C4-2B (cell line): ENCODE measurements at regions not wholly inside any gene's neighbourhood (a gene's known extent, or its start where the extent isn't known, plus 50 kb on each side); places are given as distances from the start of the nearest gene placed in this dataset.

Source experiments
- H3K27ac ChIP-seq: fragments of 450-650 bp; 2 replicates; pipeline ENCODE4 v1.5.1; 2017
- CTCF ChIP-seq: fragments of 450-650 bp; conservative IDR thresholded peaks from 2 replicates; pipeline ENCODE4 v1.5.1; 2017; ENCODE audit warnings: mild to moderate bottlenecking
- ZFX ChIP-seq: fragments of 450-650 bp; IDR thresholded peaks from 2 replicates; pipeline ENCODE4 v1.6.1; 2017

- no peak overlapping the region for H3K27ac ChIP-seq
- no peak for TF ChIP-seq CTCF
- TF ChIP-seq ZFX = no peak
Observed at GRCh38 chr22:49550766-49551362, 276.8 kb downstream of the BRD1 start.

DNA sequence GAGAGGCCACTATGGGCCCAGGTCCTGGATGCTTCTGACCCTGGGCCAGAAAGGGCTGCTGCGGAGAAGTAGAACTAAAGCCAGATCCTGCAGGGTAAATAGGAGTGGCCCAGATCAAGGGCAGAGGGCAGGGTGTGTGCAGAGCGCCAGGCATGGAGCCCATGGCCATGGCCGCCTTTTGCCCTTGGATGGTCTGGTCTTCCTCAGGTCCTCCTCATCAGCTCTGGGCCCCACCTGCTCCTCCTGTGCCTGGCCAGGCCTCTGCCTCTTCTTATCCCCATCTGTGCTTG is 277.6 kb downstream of the BRD1 start:
- no peak overlapping the region for H3K27ac ChIP-seq
- no peak for TF ChIP-seq ZFX
- TF ChIP-seq CTCF = no peak

DNA sequence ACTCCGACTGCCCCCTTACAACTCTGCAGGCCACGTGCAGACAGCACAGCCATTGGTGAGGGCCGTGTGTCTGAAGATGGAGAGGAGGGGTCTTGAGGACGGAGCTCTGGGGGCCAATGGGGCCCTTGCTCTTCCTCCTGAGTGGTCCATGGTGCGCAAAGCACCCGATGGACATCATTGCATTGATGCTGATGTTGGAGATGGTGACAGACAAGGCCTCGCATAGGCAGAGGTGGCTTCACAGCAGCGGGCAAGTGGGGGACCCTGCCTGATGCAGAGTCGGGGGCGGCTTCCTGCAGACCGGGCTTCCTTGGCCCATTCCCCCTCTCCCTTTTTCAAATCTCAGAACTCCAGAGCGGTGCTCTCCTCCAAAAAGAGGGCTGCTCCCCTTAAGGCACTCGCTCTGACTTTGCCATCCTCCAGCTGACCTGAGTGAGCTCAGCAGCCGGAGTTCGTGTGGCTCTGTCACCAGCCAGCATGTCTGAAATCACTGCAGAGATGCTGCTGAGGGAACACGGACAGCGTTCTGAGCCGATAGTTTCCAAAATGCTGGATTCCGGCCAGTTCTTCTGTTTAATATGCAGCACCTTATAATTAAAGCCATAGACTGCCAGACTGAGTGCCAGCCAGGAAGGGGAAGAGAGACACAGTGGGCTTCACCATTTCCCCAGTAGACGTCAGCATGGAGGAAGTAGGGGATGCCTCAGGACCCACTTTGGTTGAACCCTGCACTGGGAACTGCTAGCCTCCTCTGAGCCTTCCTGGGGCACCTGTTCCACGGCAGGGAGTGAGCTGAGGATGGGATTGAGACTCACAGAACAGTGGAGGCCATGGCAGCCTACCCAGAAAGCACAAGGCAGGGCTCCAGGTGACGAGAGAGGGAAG is 278.2 kb downstream of the BRD1 start:
- H3K27ac ChIP-seq = no peak overlapping the region
- TF ChIP-seq ZFX (no peak), CTCF (no peak)

- no peak overlapping the region for H3K27ac ChIP-seq
- TF ChIP-seq CTCF (no peak), ZFX (no peak)
Observed at GRCh38 chr22:49548356-49549202, 279.1 kb downstream of the BRD1 start.

GRCh38 chr22:49547751-49548239 is 279.9 kb downstream of the BRD1 start:
- no peak overlapping the region for H3K27ac ChIP-seq
- TF ChIP-seq ZFX (no peak), CTCF (no peak)

GRCh38 chr22:49546811-49547585 is 280.7 kb downstream of the BRD1 start:
- no peak overlapping the region for H3K27ac ChIP-seq
- no peak for TF ChIP-seq ZFX

DNA sequence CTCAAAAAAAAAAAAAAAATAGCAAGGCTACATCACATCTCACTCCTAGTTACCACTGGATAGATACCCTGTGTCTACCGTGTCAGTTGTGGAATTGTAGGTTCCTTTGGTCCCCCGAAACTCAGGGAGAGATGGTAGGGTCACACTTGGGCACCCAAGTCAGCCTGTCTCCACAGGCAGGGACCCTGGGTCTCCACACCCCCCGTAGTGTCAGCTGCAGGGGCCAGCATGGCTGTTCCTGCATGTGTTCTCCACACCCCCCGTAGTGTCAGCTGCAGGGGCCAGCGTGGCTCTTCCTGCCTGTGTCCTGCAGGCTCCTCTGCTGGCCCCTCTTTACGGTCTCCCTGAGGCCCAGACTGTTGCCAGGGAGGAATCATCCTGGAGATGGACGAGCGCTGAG is 282.1 kb downstream of the BRD1 start:
- TF ChIP-seq CTCF (no peak), ZFX (no peak)
- no peak overlapping the region for H3K27ac ChIP-seq
